Left lung (tissue), 4 donors: ENCODE measurements at regions not wholly inside any gene's neighbourhood (a gene's known extent, or its start where the extent isn't known, plus 50 kb on each side); places are given as distances from the start of the nearest gene placed in this dataset.

ENCODE experiments used
- ATAC-seq: fragments of 200-7000 bp; cut with Tn5 transposase; one replicate; pipeline ENCODE4 v1.9.1; 2020; ENCODE audit warnings: moderate library complexity
- DNase-seq, 4 donors: peaks; one replicate each; pipeline ENCODE4 v3.0.0-alpha.2; 2013 to 2020
- H3K27ac ChIP-seq, 2 donors: fragments of 200-600 bp; sonication (generic) in 1 of 2; one replicate each; pipeline versions ENCODE4 v1.5.0 to v1.8.0; 2020 to 2021
- H3K27me3 ChIP-seq, 2 donors: fragments of 200-600 bp; sonication (generic) in 1 of 2; one replicate each; pipeline versions ENCODE4 v1.5.0 to v1.8.0; 2020 to 2021
- H3K36me3 ChIP-seq, 2 donors: fragments of 200-600 bp; sonication (generic) in 1 of 2; one replicate each; pipeline versions ENCODE4 v1.5.0 to v1.8.0; 2020 to 2021
- H3K4me1 ChIP-seq, 2 donors: fragments of 200-600 bp; one replicate each; pipeline ENCODE4 v1.8.0; 2021
- H3K4me3 ChIP-seq, 2 donors: fragments of 200-600 bp; sonication (generic) in 1 of 2; one replicate each; pipeline versions ENCODE4 v1.5.0 to v1.8.0; 2020 to 2021; ENCODE audit warnings: mild to moderate bottlenecking in 1 of 2
- H3K9me3 ChIP-seq, 2 donors: fragments of 200-600 bp; sonication (generic) in 1 of 2; one replicate each; pipeline versions ENCODE4 v1.5.0 to v1.8.0; 2020 to 2021
- CTCF ChIP-seq, 2 donors: fragments of 200-600 bp; sonication (generic) in 1 of 2; IDR thresholded peaks; one replicate each; pipeline versions ENCODE4 v1.5.0 to v1.8.0; 2021; ENCODE audit warnings: antibody characterized with exemption in 2 of 2
- intact Hi-C, 2 donors: fragments of 100-400 bp; cut with DNase I; formaldehyde crosslinking; loops; one replicate each; pipeline versions ENCODE4 v1.11.2 to v1.14.2; 2022
- donor health status: DM: no; HTN: yes; CAD: no.
- donor health status: DM: no; HTN: no; CAD: no.

GRCh38 chr16:7980133-7980483 is 610.2 kb downstream of the TMEM114 start:
- Histone ChIP-seq H3K36me3 (no peaks in the 10 kb centered on the region), H3K9me3 (no peaks in the 10 kb centered on the region), H3K27me3 (no peaks in the 10 kb centered on the region), H3K4me3 (no peak overlapping the region), H3K4me1 (no peaks in the 10 kb centered on the region), H3K27ac (no peak overlapping the region)
- DNase-seq (no peak), ATAC-seq (no peak)
- TF ChIP-seq CTCF (IDR thresholded peaks at IDR 0.05): no peak
- intact Hi-C loops: no loop called here

- Histone ChIP-seq H3K9me3 (no peaks in the 10 kb centered on the region), H3K4me3 (no peak overlapping the region), H3K4me1 (no peaks in the 10 kb centered on the region), H3K27me3 (no peaks in the 10 kb centered on the region), H3K27ac (no peak overlapping the region), H3K36me3 (no peaks in the 10 kb centered on the region)
- no peak for DNase-seq
- TF ChIP-seq CTCF (IDR thresholded peaks at IDR 0.05): no peak
- intact Hi-C loops: no loop called here
- no peak for ATAC-seq
Measured at GRCh38 chr16:7979448-7980132, 610.7 kb downstream of the TMEM114 start.

- H3K4me1 ChIP-seq: no peaks in the 10 kb centered on the region
- H3K4me3 ChIP-seq: no peak overlapping the region
- no peak for TF ChIP-seq CTCF (IDR thresholded peaks at IDR 0.05)
- H3K27me3 ChIP-seq: no peaks in the 10 kb centered on the region
- no peaks in the 10 kb centered on the region for H3K9me3 ChIP-seq
- no peak overlapping the region for H3K27ac ChIP-seq
- ATAC-seq: no peak
- DNase-seq: no peak
- no peaks in the 10 kb centered on the region for H3K36me3 ChIP-seq
- intact Hi-C loops: no loop called here
Measured at GRCh38 chr16:7976563-7976962, 613.7 kb downstream of the TMEM114 start.

- no peak for ATAC-seq
- intact Hi-C loops: no loop called here
- TF ChIP-seq CTCF (IDR thresholded peaks at IDR 0.05): no peak
- Histone ChIP-seq H3K36me3 (no peaks in the 10 kb centered on the region), H3K4me1 (no peaks in the 10 kb centered on the region), H3K4me3 (no peak overlapping the region), H3K27me3 (no peaks in the 10 kb centered on the region), H3K9me3 (no peaks in the 10 kb centered on the region), H3K27ac (no peak overlapping the region)
- DNase-seq: no peak
Measured at GRCh38 chr16:7976125-7976524, 614.2 kb downstream of the TMEM114 start.

- no peak for DNase-seq
Measured at GRCh38 chr16:7967996-7968509, 622.3 kb downstream of the TMEM114 start.

More at GRCh38 chr16:7967996-7968509, 622.3 kb downstream of the TMEM114 start:
- no peak for ATAC-seq
- H3K36me3 ChIP-seq: no peaks in the 10 kb centered on the region
- H3K27ac ChIP-seq: no peak overlapping the region
- H3K9me3 ChIP-seq: no peaks in the 10 kb centered on the region
- intact Hi-C loops: no loop called here
- no peak for TF ChIP-seq CTCF (IDR thresholded peaks at IDR 0.05)
- H3K4me3 ChIP-seq: no peak overlapping the region
- H3K4me1 ChIP-seq: no peaks in the 10 kb centered on the region
- H3K27me3 ChIP-seq: no peaks in the 10 kb centered on the region
